Kidney (tissue), 13 donors: ENCODE measurements at regions not wholly inside any gene's neighbourhood (a gene's known extent, or its start where the extent isn't known, plus 50 kb on each side); places are given as distances from the start of the nearest gene placed in this dataset.

Source experiments
- DNase-seq, 5 donors: peaks; one replicate each; pipeline ENCODE4 v3.0.0-alpha.2; 2013 to 2020
- FAIRE-seq: peaks from 2 replicates; lab custom pipeline; 2012; peaks lifted over from hg19 to GRCh38; lab: Jason Lieb, UNC
- H3K27ac ChIP-seq, 2 donors: one replicate each; pipeline ENCODE4 v1.7.0; 2013; ENCODE audit warnings: low read depth in 2 of 2, low read length in 2 of 2, inconsistent platforms in 1 of 2
- H3K27me3 ChIP-seq: one replicate; pipeline ENCODE4 v1.7.1; 2013; ENCODE audit warnings: low read length, inconsistent platforms; ENCODE audit not compliant: control insufficient read depth, insufficient read depth
- H3K36me3 ChIP-seq, 3 donors: one replicate each; pipeline versions ENCODE4 v1.7.0 to v1.7.1; 2013; ENCODE audit warnings: low read length in 3 of 3, control low read depth in 1 of 3, inconsistent platforms in 1 of 3; ENCODE audit not compliant: insufficient read depth in 3 of 3, control insufficient read depth in 2 of 3
- H3K4me1 ChIP-seq, 3 donors: one replicate each; pipeline versions ENCODE4 v1.7.0 to v1.7.1; 2013; ENCODE audit warnings: low read length in 3 of 3, inconsistent platforms in 1 of 3, low read depth in 1 of 3; ENCODE audit not compliant: control insufficient read depth in 2 of 3, insufficient read depth in 2 of 3
- H3K4me3 ChIP-seq, 3 donors: one replicate each; pipeline versions ENCODE4 v1.7.0 to v1.8.1; 2013; ENCODE audit warnings: low read length in 3 of 3, control low read depth in 1 of 3, inconsistent platforms in 1 of 3
- H3K9ac ChIP-seq, 3 donors: one replicate each; pipeline versions ENCODE4 v1.7.0 to v1.7.1; 2013; ENCODE audit warnings: low read length in 3 of 3, control low read depth in 1 of 3, inconsistent platforms in 1 of 3
- H3K9me3 ChIP-seq, 3 donors: one replicate each; pipeline versions ENCODE4 v1.7.0 to v1.7.1; 2013; ENCODE audit warnings: low read length in 3 of 3, control low read depth in 1 of 3, inconsistent platforms in 1 of 3; ENCODE audit not compliant: control insufficient read depth in 2 of 3, insufficient read depth in 1 of 3
- intact Hi-C: fragments of 100-400 bp; cut with DNase I; formaldehyde crosslinking; loops from one replicate; pipeline ENCODE4 v1.11.1; 2022
- TF ChIP-seq, protein P1 (sequence below): IDR thresholded peaks from 3 replicates; pipeline ENCODE4 v1.5.1; 2012; ENCODE audit warnings: mild to moderate bottlenecking, moderate library complexity, borderline replicate concordance; ENCODE audit not compliant: insufficient read depth; ENCODE audit errors: extremely low read depth
- donor health status: control.
- donor health status: control.
- donor health status: control.
- donor health status: control.
- donor health status: control.
- donor health status: DM: yes; HTN: yes; CAD: no.
- donor health status: Normal renal cell carcinoma (clear cell type).

- no peak overlapping the region for H3K4me3 ChIP-seq
- no peaks in the 10 kb centered on the region for H3K4me1 ChIP-seq
- TF ChIP-seq, protein P1, sequence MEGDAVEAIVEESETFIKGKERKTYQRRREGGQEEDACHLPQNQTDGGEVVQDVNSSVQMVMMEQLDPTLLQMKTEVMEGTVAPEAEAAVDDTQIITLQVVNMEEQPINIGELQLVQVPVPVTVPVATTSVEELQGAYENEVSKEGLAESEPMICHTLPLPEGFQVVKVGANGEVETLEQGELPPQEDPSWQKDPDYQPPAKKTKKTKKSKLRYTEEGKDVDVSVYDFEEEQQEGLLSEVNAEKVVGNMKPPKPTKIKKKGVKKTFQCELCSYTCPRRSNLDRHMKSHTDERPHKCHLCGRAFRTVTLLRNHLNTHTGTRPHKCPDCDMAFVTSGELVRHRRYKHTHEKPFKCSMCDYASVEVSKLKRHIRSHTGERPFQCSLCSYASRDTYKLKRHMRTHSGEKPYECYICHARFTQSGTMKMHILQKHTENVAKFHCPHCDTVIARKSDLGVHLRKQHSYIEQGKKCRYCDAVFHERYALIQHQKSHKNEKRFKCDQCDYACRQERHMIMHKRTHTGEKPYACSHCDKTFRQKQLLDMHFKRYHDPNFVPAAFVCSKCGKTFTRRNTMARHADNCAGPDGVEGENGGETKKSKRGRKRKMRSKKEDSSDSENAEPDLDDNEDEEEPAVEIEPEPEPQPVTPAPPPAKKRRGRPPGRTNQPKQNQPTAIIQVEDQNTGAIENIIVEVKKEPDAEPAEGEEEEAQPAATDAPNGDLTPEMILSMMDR = no peak
- no peaks in the 10 kb centered on the region for H3K9me3 ChIP-seq
- no peak overlapping the region for H3K27ac ChIP-seq
- no peaks in the 10 kb centered on the region for H3K36me3 ChIP-seq
- H3K27me3 ChIP-seq = no peaks in the 10 kb centered on the region
- FAIRE-seq (no peak), DNase-seq (no peak)
- H3K9ac ChIP-seq = no peak overlapping the region
- intact Hi-C loops = no loop called here
Observed at GRCh38 chr9:80932947-80933780, 756.2 kb downstream of the TLE1 start.

DNA sequence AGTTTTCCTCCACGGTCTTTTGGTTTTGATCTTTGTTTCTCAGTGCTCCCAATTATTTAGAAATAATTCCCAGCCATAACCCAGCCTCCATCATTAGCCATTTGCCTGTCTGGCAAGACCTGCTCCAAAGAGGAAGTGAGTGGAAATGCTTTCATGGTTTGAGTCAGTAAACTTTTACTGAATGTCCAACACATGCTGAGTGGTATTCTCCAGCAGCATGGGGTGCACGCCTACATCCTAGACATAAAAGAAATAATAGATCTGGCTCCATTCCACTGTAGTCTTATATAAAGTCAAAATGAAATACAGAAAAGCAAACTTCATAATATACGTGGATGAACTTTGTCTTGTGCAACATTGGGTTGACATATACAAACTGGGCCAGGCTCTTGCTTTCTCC lies 757.2 kb downstream of the TLE1 start:
- H3K27me3 ChIP-seq = no peaks in the 10 kb centered on the region
- no peak overlapping the region for H3K27ac ChIP-seq
- TF ChIP-seq, protein P1 = no peak
- H3K4me1 ChIP-seq = no peaks in the 10 kb centered on the region
- DNase-seq (no peak), FAIRE-seq (no peak)
- peaks cover 0 to 3% (median 0%) of the 10 kb centered on the region in 3 donors for H3K9me3 ChIP-seq
- no peaks in the 10 kb centered on the region for H3K36me3 ChIP-seq
- intact Hi-C loops = no loop called here
- H3K9ac ChIP-seq = no peak overlapping the region
- H3K4me3 ChIP-seq = no peak overlapping the region

GRCh38 chr9:80931163-80931562 lies 758.2 kb downstream of the TLE1 start:
- Histone ChIP-seq H3K9me3 (peaks cover 0 to 3% (median 0%) of the 10 kb centered on the region in 3 donors), H3K36me3 (no peaks in the 10 kb centered on the region), H3K9ac (no peak overlapping the region), H3K27ac (no peak overlapping the region), H3K27me3 (no peaks in the 10 kb centered on the region), H3K4me3 (no peak overlapping the region), H3K4me1 (no peaks in the 10 kb centered on the region)
- DNase-seq (no peak), FAIRE-seq (no peak)
- TF ChIP-seq, protein P1 = no peak
- intact Hi-C loops = no loop called here
